Heart left ventricle (tissue), 13 donors: ENCODE measurements at regions not wholly inside any gene's neighbourhood (a gene's known extent, or its start where the extent isn't known, plus 50 kb on each side); places are given as distances from the start of the nearest gene placed in this dataset.

Experiments used
- CTCF ChIP-seq, 12 donors: fragments of 200-600 bp; sonication (generic) in 4 of 12; IDR thresholded peaks; one replicate each; pipeline versions ENCODE4 v1.5.0 to v1.8.0; 2018 to 2022; ENCODE audit warnings: antibody characterized with exemption in 12 of 12, mild to moderate bottlenecking in 5 of 12
- POLR2A ChIP-seq, 2 donors: fragments of 450-650 bp; IDR thresholded peaks; one replicate each; pipeline ENCODE4 v1.6.1; 2017; ENCODE audit warnings: antibody characterized with exemption in 2 of 2, mild to moderate bottlenecking in 2 of 2, moderate library complexity in 2 of 2
- donor health status: ischemic (EF 13 %, LVEDD 7.1; RV severe dilation, severe dysfunction).
- donor health status: DM: no; HTN: yes; CAD: no.
- donor health status: DM: no; HTN: no; CAD: no.
- donor health status: ischemic (EF 25% LVEDD 6.9; RV normal size, moderate dysfunction).
- donor health status: ischemic (EF 25% LVEDD 5.7; RV mildly dilated, moderate dysfunction).
- donor health status: ischemic (EF 35%, LVEDD 5.7; RV mildly dilated, moderate dysfunction).
- donor health status: nonischemic (EF 11% LVEDD 7.7; RV severe dilation, severe dysfunction).
- donor health status: DM: yes; HTN: yes; CAD: no.
- donor health status: PGD.
- donor health status: ischemic (EF 29% LVEDD 5.4; RV normal size, mild dysfunction).
- donor health status: nonischemic (EF 23%, LVEDD 6.1; RV moderate dilation, normal function).

GRCh38 chr3:159796744-159797143, 191.9 kb upstream of the IL12A start:
- TF ChIP-seq CTCF (IDR thresholded peaks at IDR 0.05), result no peak
- TF ChIP-seq POLR2A (IDR thresholded peaks at IDR 0.05), result no peak
